ENCODE measurements at regions not wholly inside any gene's neighbourhood (a gene's known extent, or its start where the extent isn't known, plus 50 kb on each side); places are given as distances from the start of the nearest gene placed in this dataset.

DNA sequence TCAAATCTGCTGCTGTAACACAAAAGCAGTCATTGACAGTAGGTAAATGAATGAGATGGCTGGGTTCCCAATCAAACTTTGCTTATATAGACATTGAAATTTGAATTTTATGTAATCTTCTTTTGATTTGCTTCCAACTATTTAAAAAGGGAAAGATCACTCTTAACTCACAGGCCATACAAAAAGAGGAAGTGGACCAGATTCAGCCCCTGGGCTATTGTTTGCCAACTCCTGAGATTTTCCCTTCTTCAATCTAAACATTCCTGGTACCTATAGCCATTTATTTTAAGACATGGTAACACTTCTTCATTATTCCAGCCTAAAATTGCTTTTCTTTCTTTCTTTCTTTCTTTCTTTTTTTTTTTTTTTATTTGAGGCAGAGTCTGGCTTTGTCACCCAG, 260.6 kb downstream of the TFAP2A start:
- Mint-ChIP-seq H3K27ac (no peak overlapping the region), H3K4me3 (no peak overlapping the region), H3K27me3 (peaks cover 0 to 12% (median 11%) of the 10 kb centered on the region in 5 donors), H3K36me3 (no peaks in the 10 kb centered on the region), H3K4me1 (no peaks in the 10 kb centered on the region), H3K9me3 (peaks cover 0 to 16% (median 4%) of the 10 kb centered on the region in 11 donors)
- intact Hi-C loops (cut with micrococcal nuclease), result no loop called here
- no peak overlapping the region for H3K27ac ChIP-seq (ENCODE audit: low read depth, low read length)
- ATAC-seq, result no peak
- H3K27me3 ChIP-seq (ENCODE audit: control insufficient read depth in 2 of 2, insufficient read depth in 2 of 2, low read length in 2 of 2), result no peaks in the 10 kb centered on the region
- CTCF ChIA-PET, result interaction anchor here (0.7 kb wide), 1 partner anchor 1171 kb away, joined by 7 read pairs; no protein-coding TSS in a partner anchor
- H3K4me1 ChIP-seq (ENCODE audit: control insufficient read depth in 2 of 2, insufficient read depth in 2 of 2, low read length in 2 of 2), result no peaks in the 10 kb centered on the region
- H3K36me3 ChIP-seq (ENCODE audit: control insufficient read depth in 2 of 3, insufficient read depth in 3 of 3, low read length in 3 of 3), result no peaks in the 10 kb centered on the region
- DNase-seq, result no peak
- H3K4me3 ChIP-seq (ENCODE audit: low read length), result no peak overlapping the region
- POLR2A ChIA-PET, result no interaction called here
- no peaks in the 10 kb centered on the region for H3K9me3 ChIP-seq (ENCODE audit: control insufficient read depth in 2 of 3, low read length in 3 of 3)

GRCh38 chr6:10151144-10151915, 263.5 kb downstream of the TFAP2A start:
- no peaks in the 10 kb centered on the region for H3K27me3 ChIP-seq (ENCODE audit: control insufficient read depth in 2 of 2, insufficient read depth in 2 of 2, low read length in 2 of 2)
- no peak overlapping the region for H3K4me3 ChIP-seq (ENCODE audit: low read length)
- DNase-seq, result no peak

DNA sequence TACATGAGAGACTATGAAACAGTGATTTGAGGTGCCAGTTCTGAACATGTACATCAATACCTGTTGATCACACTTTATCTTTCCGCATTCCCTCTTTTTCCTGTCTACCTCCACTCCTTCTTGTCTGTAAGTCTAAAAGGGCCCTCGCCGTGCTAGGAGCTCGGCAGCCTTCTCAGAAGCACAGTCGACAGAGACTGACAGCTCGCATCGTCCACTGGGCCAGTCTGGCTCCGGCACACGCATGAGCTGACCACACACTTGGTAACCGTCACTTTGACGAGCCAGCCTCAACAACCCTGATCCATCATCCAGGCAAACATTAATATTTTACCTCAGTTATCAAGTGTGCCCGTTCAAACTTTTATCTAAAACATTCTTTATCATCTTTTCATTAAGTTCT, 265.3 kb downstream of the TFAP2A start:
- H3K4me1 ChIP-seq (ENCODE audit: control insufficient read depth in 2 of 2, insufficient read depth in 2 of 2, low read length in 2 of 2), result no peaks in the 10 kb centered on the region
- DNase-seq, result no peak
- intact Hi-C loops (cut with micrococcal nuclease), result no loop called here
- Mint-ChIP-seq H3K27ac (no peak overlapping the region), H3K27me3 (peaks cover 0 to 16% (median 11%) of the 10 kb centered on the region in 5 donors), H3K9me3 (peaks cover 0 to 4% (median 0%) of the 10 kb centered on the region in 11 donors), H3K4me1 (peaks cover 0 to 4% (median 0%) of the 10 kb centered on the region in 7 donors), H3K4me3 (no peak overlapping the region), H3K36me3 (no peaks in the 10 kb centered on the region)
- no peaks in the 10 kb centered on the region for H3K27me3 ChIP-seq (ENCODE audit: control insufficient read depth in 2 of 2, insufficient read depth in 2 of 2, low read length in 2 of 2)
- H3K27ac ChIP-seq (ENCODE audit: low read depth, low read length), result no peak overlapping the region
- ChIA-PET POLR2A (no interaction called here), CTCF (no interaction called here)
- H3K4me3 ChIP-seq (ENCODE audit: low read length), result no peak overlapping the region
- no peak for ATAC-seq
- H3K36me3 ChIP-seq (ENCODE audit: control insufficient read depth in 2 of 3, insufficient read depth in 3 of 3, low read length in 3 of 3), result no peaks in the 10 kb centered on the region
- H3K9me3 ChIP-seq (ENCODE audit: control insufficient read depth in 2 of 3, low read length in 3 of 3), result no peaks in the 10 kb centered on the region

More at GRCh38 chr6:10151144-10151915, 263.5 kb downstream of the TFAP2A start:
- Histone ChIP-seq H3K27ac (ENCODE audit: low read depth, low read length) (no peak overlapping the region), H3K4me1 (ENCODE audit: control insufficient read depth in 2 of 2, insufficient read depth in 2 of 2, low read length in 2 of 2) (no peaks in the 10 kb centered on the region), H3K36me3 (ENCODE audit: control insufficient read depth in 2 of 3, insufficient read depth in 3 of 3, low read length in 3 of 3) (no peaks in the 10 kb centered on the region), H3K9me3 (ENCODE audit: control insufficient read depth in 2 of 3, low read length in 3 of 3) (no peaks in the 10 kb centered on the region)
- no peak for ATAC-seq
- H3K27ac Mint-ChIP-seq, result no peak overlapping the region
- POLR2A ChIA-PET, result no interaction called here
- CTCF ChIA-PET, result no interaction called here
- H3K27me3 Mint-ChIP-seq, result peaks cover 0 to 16% (median 11%) of the 10 kb centered on the region in 5 donors
- no peaks in the 10 kb centered on the region for H3K36me3 Mint-ChIP-seq
- peaks cover 0 to 6% (median 4%) of the 10 kb centered on the region in 11 donors for H3K9me3 Mint-ChIP-seq
- intact Hi-C loops (cut with micrococcal nuclease), result no loop called here
- peaks cover 0 to 4% (median 0%) of the 10 kb centered on the region in 7 donors for H3K4me1 Mint-ChIP-seq
- no peak overlapping the region for H3K4me3 Mint-ChIP-seq

DNA sequence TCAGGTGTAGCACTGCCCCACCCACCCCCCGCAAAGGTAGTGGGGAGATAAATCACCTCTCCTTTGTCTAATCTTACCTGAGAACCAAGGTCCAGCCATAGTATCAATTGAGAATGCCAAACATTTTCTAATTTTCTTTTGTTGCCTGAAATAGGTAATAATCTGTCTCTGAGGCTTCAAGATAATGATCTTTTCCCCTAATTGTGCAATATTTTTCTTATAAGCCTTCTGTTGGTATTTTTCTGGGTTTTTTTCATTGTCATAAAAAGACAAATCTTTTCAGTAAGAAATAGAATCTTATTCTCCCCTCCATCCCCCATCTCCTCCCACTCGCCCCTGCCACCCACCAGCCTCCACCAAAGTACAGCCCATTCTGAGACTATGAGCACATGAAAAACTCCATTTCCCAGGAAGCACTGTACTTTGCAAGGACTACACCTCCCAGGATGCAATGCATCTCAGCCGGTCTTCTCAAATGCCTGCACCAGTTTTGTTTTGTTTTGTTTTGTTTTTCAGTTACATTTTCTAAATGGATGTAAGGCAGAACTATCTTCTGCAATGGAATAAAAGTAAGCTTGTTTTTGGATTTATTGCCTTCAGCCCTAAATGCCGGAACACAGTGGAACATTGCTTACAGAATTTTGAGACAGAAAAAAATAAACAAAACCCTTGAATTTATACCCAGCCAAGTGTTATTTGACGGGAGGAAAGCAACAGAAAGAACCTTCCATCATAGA, 268.0 kb downstream of the TFAP2A start:
- intact Hi-C loops (cut with micrococcal nuclease), result no loop called here
- no peak overlapping the region for H3K4me3 ChIP-seq (ENCODE audit: low read length)
- peaks cover 0 to 4% (median 0%) of the 10 kb centered on the region in 7 donors for H3K4me1 Mint-ChIP-seq
- H3K27ac Mint-ChIP-seq, result no peak overlapping the region
- H3K4me1 ChIP-seq (ENCODE audit: control insufficient read depth in 2 of 2, insufficient read depth in 2 of 2, low read length in 2 of 2), result no peaks in the 10 kb centered on the region
- DNase-seq (peak in 2 of 9 donors; percentile 8 to 30), ATAC-seq (peak; percentile 70)
- H3K27me3 Mint-ChIP-seq, result peaks cover 0 to 16% (median 9%) of the 10 kb centered on the region in 5 donors
- no peaks in the 10 kb centered on the region for H3K27me3 ChIP-seq (ENCODE audit: control insufficient read depth in 2 of 2, insufficient read depth in 2 of 2, low read length in 2 of 2)
- H3K9me3 ChIP-seq (ENCODE audit: control insufficient read depth in 2 of 3, low read length in 3 of 3), result no peaks in the 10 kb centered on the region
- peak overlapping the region in 5 of 10 donors; percentile 42 to 73 (median 65) for H3K4me3 Mint-ChIP-seq
- peaks cover 0 to 3% (median 0%) of the 10 kb centered on the region in 11 donors for H3K9me3 Mint-ChIP-seq
- ChIA-PET POLR2A (no interaction called here), CTCF (no interaction called here)
- H3K27ac ChIP-seq (ENCODE audit: low read depth, low read length), result no peak overlapping the region
- no peaks in the 10 kb centered on the region for H3K36me3 Mint-ChIP-seq
- no peaks in the 10 kb centered on the region for H3K36me3 ChIP-seq (ENCODE audit: control insufficient read depth in 2 of 3, insufficient read depth in 3 of 3, low read length in 3 of 3)

DNA sequence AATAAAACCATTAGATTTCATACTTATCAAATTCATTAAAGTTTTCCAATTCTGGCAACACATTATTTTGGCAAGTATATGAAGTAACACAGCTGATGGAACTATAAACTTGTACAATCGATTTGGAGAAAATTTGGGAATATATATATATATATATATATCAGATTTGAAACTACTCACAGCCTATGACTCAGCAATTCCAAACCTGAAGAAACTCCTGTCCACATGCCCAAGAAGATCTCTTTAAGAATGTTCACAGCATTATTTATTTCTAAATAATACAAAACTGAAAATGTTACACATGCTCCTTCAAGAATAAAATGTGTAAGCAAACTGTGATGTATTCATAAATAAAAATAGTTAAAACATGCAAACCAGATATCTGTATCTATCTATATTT, 270.1 kb downstream of the TFAP2A start:
- CTCF ChIA-PET, result interaction anchor here (0.7 kb wide), 1 partner anchor 14 kb away, joined by 3 read pairs; no protein-coding TSS in a partner anchor

GRCh38 chr6:10141746-10142443, 273.0 kb downstream of the TFAP2A start:
- POLR2A ChIA-PET, result no interaction called here
- ATAC-seq (no peak), DNase-seq (no peak)
- peaks cover 0 to 10% (median 0%) of the 10 kb centered on the region in 11 donors for H3K9me3 Mint-ChIP-seq
- H3K4me3 Mint-ChIP-seq, result no peak overlapping the region
- no peaks in the 10 kb centered on the region for H3K36me3 ChIP-seq (ENCODE audit: control insufficient read depth in 2 of 3, insufficient read depth in 3 of 3, low read length in 3 of 3)
- H3K27ac ChIP-seq (ENCODE audit: low read depth, low read length), result no peak overlapping the region
- intact Hi-C loops (cut with micrococcal nuclease), result no loop called here
- H3K27ac Mint-ChIP-seq, result no peak overlapping the region
- no peaks in the 10 kb centered on the region for H3K4me1 ChIP-seq (ENCODE audit: control insufficient read depth in 2 of 2, insufficient read depth in 2 of 2, low read length in 2 of 2)
- H3K27me3 ChIP-seq (ENCODE audit: control insufficient read depth in 2 of 2, insufficient read depth in 2 of 2, low read length in 2 of 2), result no peaks in the 10 kb centered on the region
- peaks cover 0 to 4% (median 0%) of the 10 kb centered on the region in 5 donors for H3K27me3 Mint-ChIP-seq
- no peak overlapping the region for H3K4me3 ChIP-seq (ENCODE audit: low read length)
- H3K4me1 Mint-ChIP-seq, result peaks cover 0 to under 1% (median 0%) of the 10 kb centered on the region in 7 donors
- no peaks in the 10 kb centered on the region for H3K9me3 ChIP-seq (ENCODE audit: control insufficient read depth in 2 of 3, low read length in 3 of 3)
- peaks cover 0 to 3% (median 0%) of the 10 kb centered on the region in 5 donors for H3K36me3 Mint-ChIP-seq
- CTCF ChIA-PET, result no interaction called here

More for the DNA sequence above, 270.1 kb downstream of the TFAP2A start:
- Mint-ChIP-seq H3K9me3 (peaks cover 0 to 9% (median 0%) of the 10 kb centered on the region in 11 donors), H3K27ac (no peak overlapping the region), H3K4me1 (peaks cover 0 to 4% (median 0%) of the 10 kb centered on the region in 7 donors), H3K36me3 (no peaks in the 10 kb centered on the region), H3K27me3 (peaks cover 0 to 8% (median 4%) of the 10 kb centered on the region in 5 donors), H3K4me3 (no peak overlapping the region)
- Histone ChIP-seq H3K4me1 (ENCODE audit: control insufficient read depth in 2 of 2, insufficient read depth in 2 of 2, low read length in 2 of 2) (no peaks in the 10 kb centered on the region), H3K4me3 (ENCODE audit: low read length) (no peak overlapping the region), H3K27ac (ENCODE audit: low read depth, low read length) (no peak overlapping the region), H3K36me3 (ENCODE audit: control insufficient read depth in 2 of 3, insufficient read depth in 3 of 3, low read length in 3 of 3) (no peaks in the 10 kb centered on the region), H3K9me3 (ENCODE audit: control insufficient read depth in 2 of 3, low read length in 3 of 3) (no peaks in the 10 kb centered on the region), H3K27me3 (ENCODE audit: control insufficient read depth in 2 of 2, insufficient read depth in 2 of 2, low read length in 2 of 2) (no peaks in the 10 kb centered on the region)
- no peak for DNase-seq
- POLR2A ChIA-PET, result no interaction called here
- no peak for ATAC-seq
- intact Hi-C loops (cut with micrococcal nuclease), result no loop called here
